Hematopoietic multipotent progenitor cell treated with erythropoietin and hydrocortisone succinate and interleukin-3 and kit ligand, for 8 days (in vitro differentiated cells): ENCODE measurements at regions not wholly inside any gene's neighbourhood (a gene's known extent, or its start where the extent isn't known, plus 50 kb on each side); places are given as distances from the start of the nearest gene placed in this dataset.

ENCODE experiments used
- DNase-seq: peaks from one replicate; pipeline ENCODE4 v3.0.0-alpha.2; 2015

- no peak for DNase-seq
Measured at GRCh38 chr3:22977042-22977441, 226.1 kb upstream of the UBE2E2 start.

GRCh38 chr3:22977650-22978289 is 225.4 kb upstream of the UBE2E2 start:
- no peak for DNase-seq

- no peak for DNase-seq
Measured at GRCh38 chr3:22979581-22979980, 223.5 kb upstream of the UBE2E2 start.

GRCh38 chr3:22980346-22980745 is 222.8 kb upstream of the UBE2E2 start:
- no peak for DNase-seq

GRCh38 chr3:22981166-22981565 is 222.0 kb upstream of the UBE2E2 start:
- DNase-seq: no peak

GRCh38 chr3:22981861-22982260 is 221.3 kb upstream of the UBE2E2 start:
- no peak for DNase-seq

GRCh38 chr3:22982981-22983587 is 220.0 kb upstream of the UBE2E2 start:
- DNase-seq: no peak

GRCh38 chr3:22986958-22987357 is 216.2 kb upstream of the UBE2E2 start:
- DNase-seq: no peak

GRCh38 chr3:22988566-22988965 is 214.6 kb upstream of the UBE2E2 start:
- DNase-seq: no peak

GRCh38 chr3:22989716-22990115 is 213.4 kb upstream of the UBE2E2 start:
- DNase-seq: no peak

- DNase-seq: no peak
Measured at GRCh38 chr3:22990291-22991200, 212.6 kb upstream of the UBE2E2 start.

- DNase-seq: no peak
Measured at GRCh38 chr3:22994781-22995180, 208.3 kb upstream of the UBE2E2 start.

GRCh38 chr3:22996920-22997571 is 206.1 kb upstream of the UBE2E2 start:
- DNase-seq: no peak

- DNase-seq: no peak
Measured at GRCh38 chr3:23000371-23000770, 202.8 kb upstream of the UBE2E2 start.

GRCh38 chr3:23002151-23002550 is 201.0 kb upstream of the UBE2E2 start:
- no peak for DNase-seq

GRCh38 chr3:23002836-23003732 is 200.0 kb upstream of the UBE2E2 start:
- no peak for DNase-seq

- no peak for DNase-seq
Measured at GRCh38 chr3:23003733-23004046, 199.4 kb upstream of the UBE2E2 start.

- DNase-seq: no peak
Measured at GRCh38 chr3:23004971-23005370, 198.2 kb upstream of the UBE2E2 start.

GRCh38 chr3:23017801-23018200 is 185.3 kb upstream of the UBE2E2 start:
- DNase-seq: no peak

GRCh38 chr3:23019596-23020300 is 183.4 kb upstream of the UBE2E2 start:
- peak; percentile 3 for DNase-seq

GRCh38 chr3:23028294-23028693 is 174.8 kb upstream of the UBE2E2 start:
- no peak for DNase-seq

- DNase-seq: no peak
Measured at GRCh38 chr3:23029001-23029400, 174.1 kb upstream of the UBE2E2 start.
